Gastrocnemius medialis (tissue), 4 donors: ENCODE measurements at regions not wholly inside any gene's neighbourhood (a gene's known extent, or its start where the extent isn't known, plus 50 kb on each side); places are given as distances from the start of the nearest gene placed in this dataset.

Experiments used
- POLR2A ChIP-seq, 2 donors: fragments of 450-650 bp; IDR thresholded peaks; one replicate each; pipeline ENCODE4 v1.6.1; 2017; ENCODE audit warnings: antibody characterized with exemption in 2 of 2, mild to moderate bottlenecking in 2 of 2, moderate library complexity in 2 of 2
- TF ChIP-seq, protein P1 (sequence below), 5 experiments: fragments of 450-650 bp in 3 of 5; fragments of 200-600 bp in 2 of 5; sonication (generic) in 2 of 5; IDR thresholded peaks in 4 of 5; conservative IDR thresholded peaks in 1 of 5; 1 replicate in 4 of 5; 2 replicates in 1 of 5; pipeline ENCODE4 v1.5.1; 2016 to 2019; ENCODE audit warnings: antibody characterized with exemption in 5 of 5, mild to moderate bottlenecking in 3 of 5, moderate library complexity in 3 of 5

DNA sequence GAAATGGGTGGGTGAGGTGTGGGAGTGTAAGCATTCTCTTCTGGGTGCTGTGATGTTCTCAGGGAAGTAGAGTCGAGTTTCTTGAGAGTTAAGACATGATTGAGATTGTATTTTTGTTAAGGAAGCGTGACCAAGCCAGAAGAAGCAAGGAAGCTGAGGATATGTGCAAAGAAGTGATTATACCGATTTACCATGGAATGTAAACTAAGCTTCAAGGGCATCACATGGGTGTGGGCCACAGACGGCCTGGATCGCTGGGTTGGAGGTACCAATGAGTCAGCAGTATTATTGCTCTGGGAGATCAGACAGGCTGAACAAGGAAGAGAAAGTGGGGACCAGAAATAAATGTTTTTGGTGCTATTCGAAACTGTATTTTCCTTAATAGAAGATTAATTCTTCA, 184.1 kb upstream of the GMDS start:
- TF ChIP-seq, protein P1, sequence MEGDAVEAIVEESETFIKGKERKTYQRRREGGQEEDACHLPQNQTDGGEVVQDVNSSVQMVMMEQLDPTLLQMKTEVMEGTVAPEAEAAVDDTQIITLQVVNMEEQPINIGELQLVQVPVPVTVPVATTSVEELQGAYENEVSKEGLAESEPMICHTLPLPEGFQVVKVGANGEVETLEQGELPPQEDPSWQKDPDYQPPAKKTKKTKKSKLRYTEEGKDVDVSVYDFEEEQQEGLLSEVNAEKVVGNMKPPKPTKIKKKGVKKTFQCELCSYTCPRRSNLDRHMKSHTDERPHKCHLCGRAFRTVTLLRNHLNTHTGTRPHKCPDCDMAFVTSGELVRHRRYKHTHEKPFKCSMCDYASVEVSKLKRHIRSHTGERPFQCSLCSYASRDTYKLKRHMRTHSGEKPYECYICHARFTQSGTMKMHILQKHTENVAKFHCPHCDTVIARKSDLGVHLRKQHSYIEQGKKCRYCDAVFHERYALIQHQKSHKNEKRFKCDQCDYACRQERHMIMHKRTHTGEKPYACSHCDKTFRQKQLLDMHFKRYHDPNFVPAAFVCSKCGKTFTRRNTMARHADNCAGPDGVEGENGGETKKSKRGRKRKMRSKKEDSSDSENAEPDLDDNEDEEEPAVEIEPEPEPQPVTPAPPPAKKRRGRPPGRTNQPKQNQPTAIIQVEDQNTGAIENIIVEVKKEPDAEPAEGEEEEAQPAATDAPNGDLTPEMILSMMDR (IDR thresholded peaks at IDR 0.05 in 4 of 5, conservative IDR thresholded peaks at IDR 0.05 in 1 of 5): no peak
- TF ChIP-seq POLR2A (IDR thresholded peaks at IDR 0.05): no peak
